Naive thymus-derived CD8-positive, alpha-beta T cell (primary cell): ENCODE measurements at regions not wholly inside any gene's neighbourhood (a gene's known extent, or its start where the extent isn't known, plus 50 kb on each side); places are given as distances from the start of the nearest gene placed in this dataset.

Source experiments
- ATAC-seq, 2 donors: fragments of 150-1000 bp; cut with Tn5 transposase in 1 of 2; sonication (Bioruptor Pico), chemical (Tn5 transposase) in 1 of 2; 1 replicate in 1 of 2; 2 replicates in 1 of 2; pipeline ENCODE4 v1.10.0; 2021; ENCODE audit warnings: mild to moderate bottlenecking in 2 of 2, moderate library complexity in 2 of 2
- POLR2A ChIA-PET: fragments of 350-600 bp; sonication (Branson Sonifier 250); formaldehyde crosslinking; loops from one replicate; lab custom pipeline; 2021; ENCODE audit warnings: antibody characterized with exemption; lab: Charles Lee
- DNase-seq, 10 donors: peaks; one replicate each; pipeline versions ENCODE4 v3.0.0 to v3.0.0-alpha.2; 2020 to 2022
- H3K27ac Mint-ChIP-seq, 10 donors: one replicate each; pipeline ENCODE4 v1.8.0; 2020 to 2022; ENCODE audit warnings: mild to moderate bottlenecking in 10 of 10, mixed read lengths in 10 of 10, moderate library complexity in 4 of 10, inconsistent platforms in 1 of 10
- H3K27me3 Mint-ChIP-seq, 5 donors: one replicate each; pipeline ENCODE4 v1.8.0; 2021 to 2022; ENCODE audit warnings: mixed read lengths in 5 of 5
- H3K36me3 Mint-ChIP-seq, 3 donors: one replicate each; pipeline ENCODE4 v1.8.0; 2020 to 2022; ENCODE audit warnings: mixed read lengths in 3 of 3, mild to moderate bottlenecking in 2 of 3, inconsistent platforms in 1 of 3
- H3K4me1 Mint-ChIP-seq, 4 donors: one replicate each; pipeline ENCODE4 v1.8.0; 2021 to 2022; ENCODE audit warnings: mixed read lengths in 4 of 4
- H3K4me3 Mint-ChIP-seq, 10 donors: one replicate each; pipeline ENCODE4 v1.8.0; 2020 to 2022; ENCODE audit warnings: mild to moderate bottlenecking in 10 of 10, mixed read lengths in 10 of 10, moderate library complexity in 6 of 10, inconsistent platforms in 1 of 10
- H3K9me3 Mint-ChIP-seq, 9 donors: one replicate each; pipeline ENCODE4 v1.8.0; 2020 to 2022; ENCODE audit warnings: mixed read lengths in 9 of 9, mild to moderate bottlenecking in 3 of 9, inconsistent platforms in 1 of 9, moderate library complexity in 1 of 9

GRCh38 chr11:111170761-111171379 is 74.7 kb upstream of the POU2AF2 start:
- Mint-ChIP-seq H3K36me3 (no peaks in the 10 kb centered on the region), H3K4me1 (peaks cover 0 to 5% (median 0%) of the 10 kb centered on the region in 4 donors), H3K27ac (no peak overlapping the region), H3K4me3 (no peak overlapping the region), H3K27me3 (peaks cover 0 to 5% (median 0%) of the 10 kb centered on the region in 5 donors), H3K9me3 (no peaks in the 10 kb centered on the region)
- ATAC-seq (no peak), DNase-seq (no peak)
- POLR2A ChIA-PET, result no interaction called here

- ATAC-seq, result no peak
- POLR2A ChIA-PET, result no interaction called here
- H3K27ac Mint-ChIP-seq, result no peak overlapping the region
- H3K27me3 Mint-ChIP-seq, result peaks cover 0 to 10% (median 5%) of the 10 kb centered on the region in 5 donors
- peaks cover 0 to 2% (median 0%) of the 10 kb centered on the region in 4 donors for H3K4me1 Mint-ChIP-seq
- H3K36me3 Mint-ChIP-seq, result no peaks in the 10 kb centered on the region
- no peaks in the 10 kb centered on the region for H3K9me3 Mint-ChIP-seq
- DNase-seq, result no peak
- no peak overlapping the region for H3K4me3 Mint-ChIP-seq
Measured at GRCh38 chr11:111169367-111169766, 76.2 kb upstream of the POU2AF2 start.

- no peaks in the 10 kb centered on the region for H3K9me3 Mint-ChIP-seq
- no peak overlapping the region for H3K4me3 Mint-ChIP-seq
- ATAC-seq, result no peak
- POLR2A ChIA-PET, result no interaction called here
- peaks cover 0 to 11% (median 7%) of the 10 kb centered on the region in 5 donors for H3K27me3 Mint-ChIP-seq
- H3K27ac Mint-ChIP-seq, result no peak overlapping the region
- DNase-seq, result no peak
- H3K36me3 Mint-ChIP-seq, result no peaks in the 10 kb centered on the region
- H3K4me1 Mint-ChIP-seq, result peaks cover 0 to 2% (median 0%) of the 10 kb centered on the region in 4 donors
Measured at GRCh38 chr11:111168871-111169270, 76.7 kb upstream of the POU2AF2 start.

- POLR2A ChIA-PET, result no interaction called here
- H3K9me3 Mint-ChIP-seq, result no peaks in the 10 kb centered on the region
- no peaks in the 10 kb centered on the region for H3K36me3 Mint-ChIP-seq
- ATAC-seq (no peak), DNase-seq (no peak)
- H3K27ac Mint-ChIP-seq, result peak overlapping the region in 1 of 10 donors; percentile 73
- no peak overlapping the region for H3K4me3 Mint-ChIP-seq
- peaks cover 0 to 22% (median 5%) of the 10 kb centered on the region in 5 donors for H3K27me3 Mint-ChIP-seq
- peaks cover 0 to 2% (median 0%) of the 10 kb centered on the region in 4 donors for H3K4me1 Mint-ChIP-seq
Measured at GRCh38 chr11:111167666-111168065, 77.9 kb upstream of the POU2AF2 start.

- Mint-ChIP-seq H3K4me1 (peaks cover 0 to 2% (median 0%) of the 10 kb centered on the region in 4 donors), H3K27me3 (peaks cover 3 to 32% (median 10%) of the 10 kb centered on the region in 5 donors), H3K4me3 (no peak overlapping the region), H3K36me3 (no peaks in the 10 kb centered on the region), H3K27ac (no peak overlapping the region), H3K9me3 (no peaks in the 10 kb centered on the region)
- DNase-seq (no peak), ATAC-seq (no peak)
- POLR2A ChIA-PET, result no interaction called here
Measured at GRCh38 chr11:111166598-111166997, 78.9 kb upstream of the POU2AF2 start.

GRCh38 chr11:111162305-111162704 is 83.2 kb upstream of the POU2AF2 start:
- no peak overlapping the region for H3K4me3 Mint-ChIP-seq

GRCh38 chr11:111157571-111157970 is 88.0 kb upstream of the POU2AF2 start:
- ATAC-seq, result no peak
- H3K9me3 Mint-ChIP-seq, result no peaks in the 10 kb centered on the region
- H3K36me3 Mint-ChIP-seq, result no peaks in the 10 kb centered on the region
- H3K27me3 Mint-ChIP-seq, result peaks cover 7 to 22% (median 11%) of the 10 kb centered on the region in 5 donors
- no peak overlapping the region for H3K4me3 Mint-ChIP-seq
- H3K4me1 Mint-ChIP-seq, result no peaks in the 10 kb centered on the region
- POLR2A ChIA-PET, result no interaction called here
- H3K27ac Mint-ChIP-seq, result no peak overlapping the region
- no peak for DNase-seq

More at GRCh38 chr11:111162305-111162704, 83.2 kb upstream of the POU2AF2 start:
- Mint-ChIP-seq H3K36me3 (no peaks in the 10 kb centered on the region), H3K4me1 (peaks cover 0 to 2% (median 0%) of the 10 kb centered on the region in 4 donors), H3K9me3 (no peaks in the 10 kb centered on the region), H3K27me3 (peaks cover 8 to 45% (median 15%) of the 10 kb centered on the region in 5 donors), H3K27ac (no peak overlapping the region)
- DNase-seq (no peak), ATAC-seq (no peak)
- POLR2A ChIA-PET, result no interaction called here

- Mint-ChIP-seq H3K27me3 (peaks cover 0 to 8% (median 3%) of the 10 kb centered on the region in 5 donors), H3K36me3 (no peaks in the 10 kb centered on the region), H3K9me3 (no peaks in the 10 kb centered on the region), H3K4me3 (no peak overlapping the region), H3K27ac (no peak overlapping the region), H3K4me1 (no peaks in the 10 kb centered on the region)
- ATAC-seq (no peak), DNase-seq (no peak)
- POLR2A ChIA-PET, result no interaction called here
Measured at GRCh38 chr11:111155021-111155420, 90.5 kb upstream of the POU2AF2 start.

- Mint-ChIP-seq H3K4me1 (no peaks in the 10 kb centered on the region), H3K27ac (no peak overlapping the region), H3K27me3 (peaks cover 0 to 10% (median 4%) of the 10 kb centered on the region in 5 donors), H3K4me3 (no peak overlapping the region), H3K36me3 (no peaks in the 10 kb centered on the region), H3K9me3 (no peaks in the 10 kb centered on the region)
- ATAC-seq (no peak), DNase-seq (no peak)
- POLR2A ChIA-PET, result no interaction called here
Measured at GRCh38 chr11:111153194-111153593, 92.3 kb upstream of the POU2AF2 start.

GRCh38 chr11:111148953-111149352 is 96.6 kb upstream of the POU2AF2 start:
- no peak for DNase-seq
- no peak for ATAC-seq
- Mint-ChIP-seq H3K36me3 (no peaks in the 10 kb centered on the region), H3K27me3 (peaks cover 0 to 10% (median 4%) of the 10 kb centered on the region in 5 donors), H3K27ac (peak overlapping the region in 1 of 10 donors; percentile 10), H3K4me3 (no peak overlapping the region), H3K9me3 (no peaks in the 10 kb centered on the region), H3K4me1 (no peaks in the 10 kb centered on the region)
- POLR2A ChIA-PET, result no interaction called here

- no peak overlapping the region for H3K27ac Mint-ChIP-seq
- no peaks in the 10 kb centered on the region for H3K9me3 Mint-ChIP-seq
- DNase-seq (no peak), ATAC-seq (no peak)
- no peak overlapping the region for H3K4me3 Mint-ChIP-seq
- H3K4me1 Mint-ChIP-seq, result no peaks in the 10 kb centered on the region
- H3K27me3 Mint-ChIP-seq, result peaks cover 0 to 10% (median 4%) of the 10 kb centered on the region in 5 donors
- POLR2A ChIA-PET, result no interaction called here
- no peaks in the 10 kb centered on the region for H3K36me3 Mint-ChIP-seq
Measured at GRCh38 chr11:111148121-111148520, 97.4 kb upstream of the POU2AF2 start.

- no peaks in the 10 kb centered on the region for H3K9me3 Mint-ChIP-seq
- H3K27me3 Mint-ChIP-seq, result peaks cover 6 to 32% (median 16%) of the 10 kb centered on the region in 5 donors
- DNase-seq (no peak), ATAC-seq (no peak)
- no peaks in the 10 kb centered on the region for H3K4me1 Mint-ChIP-seq
- POLR2A ChIA-PET, result no interaction called here
- H3K27ac Mint-ChIP-seq, result no peak overlapping the region
- no peak overlapping the region for H3K4me3 Mint-ChIP-seq
- H3K36me3 Mint-ChIP-seq, result no peaks in the 10 kb centered on the region
Measured at GRCh38 chr11:111137846-111138245, 107.7 kb upstream of the POU2AF2 start.

GRCh38 chr11:111135778-111136570 is 109.6 kb upstream of the POU2AF2 start:
- Mint-ChIP-seq H3K36me3 (peaks cover 0 to 4% (median 0%) of the 10 kb centered on the region in 3 donors), H3K27ac (no peak overlapping the region), H3K27me3 (peaks cover 6 to 32% (median 18%) of the 10 kb centered on the region in 5 donors), H3K4me1 (no peaks in the 10 kb centered on the region), H3K9me3 (peaks cover 0 to 12% (median 0%) of the 10 kb centered on the region in 9 donors), H3K4me3 (no peak overlapping the region)
- DNase-seq (no peak), ATAC-seq (no peak)
- POLR2A ChIA-PET, result no interaction called here
